IgD-negative memory B cell (primary cell): ENCODE measurements at regions not wholly inside any gene's neighbourhood (a gene's known extent, or its start where the extent isn't known, plus 50 kb on each side); places are given as distances from the start of the nearest gene placed in this dataset.

ENCODE experiments used
- H3K27ac Mint-ChIP-seq, 3 donors: one replicate each; pipeline ENCODE4 v1.8.0; 2020 to 2022; ENCODE audit warnings: mild to moderate bottlenecking in 3 of 3, mixed read lengths in 3 of 3, moderate library complexity in 1 of 3
- H3K27me3 Mint-ChIP-seq: one replicate; pipeline ENCODE4 v1.8.0; 2021; ENCODE audit warnings: mixed read lengths
- H3K36me3 Mint-ChIP-seq: one replicate; pipeline ENCODE4 v1.8.0; 2020; ENCODE audit warnings: mild to moderate bottlenecking, mixed read lengths
- H3K4me1 Mint-ChIP-seq, 3 donors: one replicate each; pipeline ENCODE4 v1.8.0; 2020 to 2022; ENCODE audit warnings: mixed read lengths in 3 of 3, mild to moderate bottlenecking in 1 of 3
- H3K4me3 Mint-ChIP-seq, 4 donors: one replicate each; pipeline ENCODE4 v1.8.0; 2020 to 2022; ENCODE audit warnings: mild to moderate bottlenecking in 4 of 4, mixed read lengths in 4 of 4, moderate library complexity in 3 of 4
- H3K9me3 Mint-ChIP-seq, 3 donors: one replicate each; pipeline ENCODE4 v1.8.0; 2020 to 2021; ENCODE audit warnings: mixed read lengths in 3 of 3, mild to moderate bottlenecking in 1 of 3

DNA sequence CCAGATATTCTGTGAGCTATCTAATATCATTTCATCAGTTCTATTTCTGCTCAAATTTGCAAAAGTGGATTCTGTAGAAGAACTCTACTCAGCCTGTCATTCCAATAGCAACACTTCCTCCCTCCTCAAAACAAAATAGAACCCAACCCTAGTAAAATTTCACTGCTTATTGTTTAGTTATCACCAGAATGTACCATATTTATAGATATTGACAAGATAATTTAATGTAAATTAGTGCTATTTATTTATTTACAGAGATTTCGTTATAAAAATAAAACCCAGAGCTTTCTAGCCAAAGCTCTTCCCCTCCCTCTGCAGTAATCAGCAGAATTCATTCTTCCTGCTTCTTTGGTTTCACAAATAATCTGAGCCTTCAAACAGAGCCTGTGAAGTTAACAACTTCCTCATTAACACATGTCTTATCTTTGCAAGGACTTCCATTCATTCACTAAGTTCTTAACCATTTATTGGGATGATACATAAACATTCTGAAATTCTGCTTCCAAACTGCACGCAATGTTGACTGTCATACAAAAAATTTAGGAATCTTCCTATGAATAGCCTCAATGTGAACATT, 73.7 kb upstream of the PJA2 start:
- Mint-ChIP-seq H3K27ac (no peak overlapping the region), H3K9me3 (no peaks in the 10 kb centered on the region), H3K4me3 (no peak overlapping the region), H3K4me1 (peaks cover 0 to 4% (median 0%) of the 10 kb centered on the region in 3 donors), H3K36me3 (no peaks in the 10 kb centered on the region), H3K27me3 (peaks cover 3% of the 10 kb centered on the region)

DNA sequence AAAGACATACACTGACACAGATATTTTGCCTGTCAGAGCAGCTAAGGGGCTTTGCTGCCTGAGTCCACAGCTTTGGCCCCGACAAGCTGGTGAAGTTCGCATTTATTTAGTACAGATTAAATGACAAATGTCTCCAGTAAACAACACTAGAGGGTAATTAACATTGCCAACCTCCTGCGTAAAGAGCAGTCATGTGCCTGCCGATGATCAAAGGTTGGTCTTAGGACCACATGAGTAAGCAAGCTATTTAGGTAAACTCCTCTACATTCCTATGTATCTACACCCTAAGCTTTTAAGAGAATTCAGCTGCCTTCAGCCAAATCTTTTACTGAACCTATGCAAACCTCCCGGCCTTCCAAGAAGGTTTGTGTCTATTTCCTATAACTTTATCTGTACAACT, 73.0 kb upstream of the PJA2 start:
- Mint-ChIP-seq H3K4me3 (no peak overlapping the region), H3K9me3 (no peaks in the 10 kb centered on the region)

DNA sequence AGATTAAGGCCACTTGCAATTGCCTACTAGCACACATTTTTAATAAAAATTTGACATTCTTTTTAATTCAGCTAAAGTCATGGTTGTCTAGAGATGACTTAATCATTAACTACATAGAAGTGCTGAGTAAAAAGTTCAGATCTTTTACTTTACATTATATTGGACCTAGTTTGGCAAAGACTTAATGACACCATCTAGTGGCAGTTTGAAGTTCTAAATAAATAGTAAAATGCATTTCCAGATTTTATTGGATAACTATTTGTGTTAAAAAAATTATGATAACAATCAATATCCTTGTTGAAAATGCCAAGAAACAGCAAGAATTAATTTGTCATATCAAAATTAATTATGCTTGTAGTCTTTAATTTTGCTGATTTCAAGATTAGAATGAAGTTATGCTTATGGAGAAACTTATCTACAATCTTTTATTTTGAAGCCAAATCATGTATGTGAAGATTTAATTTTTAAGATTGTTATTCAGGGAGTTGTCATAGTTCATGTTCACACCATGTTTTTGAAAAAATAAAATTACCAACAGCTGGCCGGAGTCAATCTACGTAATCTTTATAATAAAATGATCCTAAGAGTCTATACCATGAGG, 69.6 kb upstream of the PJA2 start:
- Mint-ChIP-seq H3K4me1 (peaks cover 0 to 4% (median 0%) of the 10 kb centered on the region in 3 donors), H3K27me3 (peaks cover 3% of the 10 kb centered on the region), H3K4me3 (no peak overlapping the region)

More for the DNA sequence above, 73.0 kb upstream of the PJA2 start:
- peaks cover 3% of the 10 kb centered on the region for H3K27me3 Mint-ChIP-seq
- no peak overlapping the region for H3K27ac Mint-ChIP-seq
- peaks cover 0 to 4% (median 0%) of the 10 kb centered on the region in 3 donors for H3K4me1 Mint-ChIP-seq
- no peaks in the 10 kb centered on the region for H3K36me3 Mint-ChIP-seq

DNA sequence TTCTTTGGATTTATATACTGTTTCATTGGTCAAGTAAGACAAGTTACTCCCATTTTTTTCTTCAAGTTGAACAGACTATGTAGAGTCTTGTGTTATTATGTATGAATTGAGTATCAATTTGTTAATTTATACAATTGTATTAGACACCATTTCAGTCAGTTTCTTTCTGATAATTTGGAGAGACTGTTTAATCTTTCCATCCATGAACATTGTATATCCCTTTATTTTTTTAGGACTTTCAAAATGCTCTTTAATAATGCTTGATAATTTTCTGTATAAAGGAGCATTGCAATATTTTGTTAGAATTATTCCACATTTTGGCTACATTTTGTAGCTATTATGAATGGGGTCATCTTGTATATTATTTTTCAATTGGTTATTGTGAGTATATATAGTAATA, 69.1 kb upstream of the PJA2 start:
- peaks cover 3% of the 10 kb centered on the region for H3K27me3 Mint-ChIP-seq
- H3K36me3 Mint-ChIP-seq: no peaks in the 10 kb centered on the region

More for the DNA sequence above, 69.6 kb upstream of the PJA2 start:
- no peaks in the 10 kb centered on the region for H3K36me3 Mint-ChIP-seq
- H3K9me3 Mint-ChIP-seq: no peaks in the 10 kb centered on the region
- no peak overlapping the region for H3K27ac Mint-ChIP-seq

DNA sequence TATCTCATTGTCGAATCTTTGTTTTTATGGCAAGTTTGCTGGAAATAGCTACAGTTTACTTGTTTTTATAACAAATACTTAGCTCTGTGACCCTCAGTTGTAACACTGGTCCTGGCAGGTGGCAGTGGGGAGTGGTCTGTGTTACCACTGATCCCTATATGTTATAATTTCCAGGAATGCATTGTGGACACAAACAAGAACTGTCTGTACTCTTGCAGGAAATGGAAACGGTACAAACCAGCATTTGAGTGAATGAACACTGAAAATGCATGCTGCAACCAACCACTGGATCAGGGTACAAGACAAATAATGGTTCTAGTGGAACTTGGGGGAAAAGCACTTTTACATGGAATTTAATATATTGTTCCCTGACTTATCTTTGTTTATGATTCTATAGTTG, 66.5 kb upstream of the PJA2 start:
- no peak overlapping the region for H3K27ac Mint-ChIP-seq
- H3K4me3 Mint-ChIP-seq: no peak overlapping the region
- H3K27me3 Mint-ChIP-seq: peaks cover 1% of the 10 kb centered on the region
- H3K4me1 Mint-ChIP-seq: no peaks in the 10 kb centered on the region
- H3K36me3 Mint-ChIP-seq: no peaks in the 10 kb centered on the region
- H3K9me3 Mint-ChIP-seq: no peaks in the 10 kb centered on the region

More for the DNA sequence above, 69.1 kb upstream of the PJA2 start:
- H3K4me1 Mint-ChIP-seq: peaks cover 0 to 4% (median 0%) of the 10 kb centered on the region in 3 donors
- H3K27ac Mint-ChIP-seq: no peak overlapping the region
- H3K9me3 Mint-ChIP-seq: no peaks in the 10 kb centered on the region
- no peak overlapping the region for H3K4me3 Mint-ChIP-seq

DNA sequence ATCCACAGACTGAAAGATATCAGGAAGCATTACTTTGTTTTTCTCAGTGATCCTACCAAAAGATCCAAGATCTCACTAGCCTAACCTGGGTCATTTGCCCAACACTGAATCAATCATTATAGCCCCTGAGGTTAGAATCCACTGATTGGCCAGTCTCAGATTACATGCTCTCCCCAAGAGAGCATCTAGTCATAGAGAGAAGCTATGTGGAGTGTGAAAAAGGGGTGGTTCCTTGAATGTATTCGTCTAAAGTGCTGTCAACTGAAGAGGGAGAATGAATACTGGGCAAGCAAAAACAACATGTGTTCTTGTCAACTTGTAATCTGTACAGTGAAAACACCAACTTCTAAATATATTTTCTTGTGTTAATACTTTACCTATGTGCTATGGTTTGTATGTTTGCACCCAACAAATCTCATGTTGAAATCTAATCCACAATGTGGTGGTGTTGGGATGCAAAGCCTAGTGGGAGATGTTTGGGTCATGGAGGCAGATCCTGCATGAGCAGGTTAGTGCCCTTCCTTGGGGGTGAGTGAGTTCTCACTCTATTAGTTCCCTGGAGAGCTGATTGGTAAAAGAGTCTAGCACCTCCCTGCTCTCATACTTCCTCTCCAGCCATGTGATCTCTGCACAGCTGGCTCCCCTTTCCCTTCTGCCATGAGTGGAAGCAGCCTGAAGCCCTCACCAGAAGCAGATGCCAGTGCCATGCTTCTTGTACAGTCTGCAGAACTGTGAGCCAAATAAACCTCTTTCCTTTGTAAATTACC, 60.3 kb upstream of the PJA2 start:
- Mint-ChIP-seq H3K27ac (no peak overlapping the region), H3K4me3 (no peak overlapping the region), H3K36me3 (no peaks in the 10 kb centered on the region), H3K4me1 (peaks cover 0 to 5% (median 2%) of the 10 kb centered on the region in 3 donors), H3K9me3 (no peaks in the 10 kb centered on the region), H3K27me3 (peaks cover 3% of the 10 kb centered on the region)

DNA sequence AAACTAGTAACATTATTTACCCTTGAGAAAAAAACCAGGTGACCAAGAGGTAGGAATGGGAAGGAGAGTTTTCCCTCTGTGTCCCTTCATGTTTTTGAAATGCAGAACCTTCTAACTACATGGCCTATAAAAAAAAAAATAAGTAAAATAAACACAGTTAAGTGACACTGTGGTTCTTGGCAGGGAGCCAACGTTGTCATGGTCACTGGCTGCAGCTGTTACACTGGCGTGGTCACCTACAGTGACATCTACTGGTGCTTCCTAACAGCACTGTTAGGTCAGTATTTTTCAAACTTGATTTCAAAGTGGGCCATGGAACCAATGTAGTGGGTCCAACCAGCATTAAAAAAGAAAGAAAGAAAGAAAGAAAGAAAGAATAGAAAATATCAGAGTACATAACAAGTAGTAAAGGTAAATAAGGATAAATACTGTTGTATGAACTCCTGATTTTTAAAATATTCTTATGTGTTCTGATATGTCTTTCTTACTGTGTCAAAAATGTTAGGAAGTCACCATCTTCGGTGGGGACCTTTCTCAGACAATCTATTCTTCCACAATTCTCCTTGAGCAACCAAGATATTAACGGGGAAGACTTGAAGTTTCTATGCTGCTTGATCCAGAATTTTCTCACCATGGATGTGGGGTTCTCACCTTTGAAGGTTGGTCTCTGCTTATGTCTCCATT, 59.1 kb upstream of the PJA2 start:
- Mint-ChIP-seq H3K36me3 (no peaks in the 10 kb centered on the region), H3K27me3 (peaks cover 3% of the 10 kb centered on the region), H3K4me3 (no peak overlapping the region), H3K9me3 (no peaks in the 10 kb centered on the region), H3K4me1 (peaks cover 0 to 5% (median 2%) of the 10 kb centered on the region in 3 donors), H3K27ac (no peak overlapping the region)

DNA sequence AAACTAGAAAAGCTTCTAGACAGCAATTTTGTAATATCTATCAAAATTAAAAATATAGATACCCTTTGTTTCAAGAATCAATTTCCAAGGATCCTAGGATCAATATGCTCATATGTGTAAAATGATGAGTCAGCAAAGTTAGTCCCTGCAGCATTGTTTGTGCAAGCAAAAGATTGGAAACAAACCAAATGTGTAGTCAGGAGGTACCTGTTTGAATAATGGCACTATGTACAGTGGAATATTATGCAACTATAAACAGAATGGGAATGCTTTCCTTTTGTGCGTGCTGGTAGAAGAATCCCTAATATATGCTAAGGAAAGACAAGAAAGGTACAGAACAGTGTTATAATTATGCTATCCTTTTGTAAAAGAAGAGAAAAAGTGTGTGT, 58.5 kb upstream of the PJA2 start:
- Mint-ChIP-seq H3K4me1 (peaks cover 0 to 5% (median 2%) of the 10 kb centered on the region in 3 donors), H3K27me3 (peaks cover 3% of the 10 kb centered on the region), H3K36me3 (no peaks in the 10 kb centered on the region), H3K9me3 (no peaks in the 10 kb centered on the region), H3K4me3 (no peak overlapping the region), H3K27ac (peak overlapping the region in 2 of 3 donors; percentile 39 to 41)

DNA sequence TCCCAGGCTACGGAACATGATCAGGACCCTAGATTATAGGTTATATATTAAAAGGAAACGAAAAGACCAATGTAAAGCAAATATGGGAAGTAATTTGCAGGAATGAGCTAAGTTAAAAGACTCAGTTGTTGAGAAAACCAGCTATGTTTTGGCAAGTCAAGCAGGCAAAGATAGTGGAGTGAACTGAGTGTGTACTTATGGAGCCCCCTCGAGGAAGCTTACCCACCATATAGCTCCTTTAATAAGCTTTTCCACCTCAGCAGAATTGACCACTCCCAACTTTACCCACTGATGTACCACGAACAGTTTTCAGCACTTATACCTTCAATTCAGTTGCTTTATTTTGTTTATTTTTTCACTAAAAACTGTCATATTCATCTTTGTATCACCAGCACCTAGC, 57.3 kb upstream of the PJA2 start:
- Mint-ChIP-seq H3K4me3 (no peak overlapping the region), H3K27ac (no peak overlapping the region), H3K36me3 (no peaks in the 10 kb centered on the region), H3K9me3 (no peaks in the 10 kb centered on the region), H3K27me3 (peaks cover 2% of the 10 kb centered on the region), H3K4me1 (peaks cover 0 to 5% (median 2%) of the 10 kb centered on the region in 3 donors)
